ENCODE measurements at regions not wholly inside any gene's neighbourhood (a gene's known extent, or its start where the extent isn't known, plus 50 kb on each side); places are given as distances from the start of the nearest gene placed in this dataset.
A peak's percentile ranks its signal among the peaks of the same experiment; 100 is the strongest.

- DNase-seq (no peak), ATAC-seq (no peak)
- TF ChIP-seq CTCF (IDR thresholded peaks at IDR 0.05) = no peak
- no peak overlapping the region for H3K27ac ChIP-seq
- H3K27me3 ChIP-seq = no peaks in the 10 kb centered on the region
- H3K9me3 ChIP-seq = no peaks in the 10 kb centered on the region
- no peak overlapping the region for H3K4me3 ChIP-seq
- H3K4me1 ChIP-seq = no peaks in the 10 kb centered on the region
- intact Hi-C loops (cut with DNase I) = no loop called here
- no peaks in the 10 kb centered on the region for H3K36me3 ChIP-seq
Measured at GRCh38 chr11:105226766-105227165, 87.2 kb upstream of the CARD18 start.

- H3K27me3 ChIP-seq = no peaks in the 10 kb centered on the region
- no peaks in the 10 kb centered on the region for H3K9me3 ChIP-seq
- ATAC-seq = no peak
- intact Hi-C loops (cut with DNase I) = no loop called here
- TF ChIP-seq CTCF (IDR thresholded peaks at IDR 0.05) = no peak
- no peaks in the 10 kb centered on the region for H3K4me1 ChIP-seq
- no peak for DNase-seq
- no peak overlapping the region for H3K4me3 ChIP-seq
- no peaks in the 10 kb centered on the region for H3K36me3 ChIP-seq
- no peak overlapping the region for H3K27ac ChIP-seq
Measured at GRCh38 chr11:105226091-105226490, 86.5 kb upstream of the CARD18 start.

GRCh38 chr11:105224482-105225253 is 85.1 kb upstream of the CARD18 start:
- Histone ChIP-seq H3K27ac (no peak overlapping the region), H3K4me1 (no peaks in the 10 kb centered on the region), H3K36me3 (no peaks in the 10 kb centered on the region), H3K4me3 (no peak overlapping the region), H3K27me3 (no peaks in the 10 kb centered on the region), H3K9me3 (no peaks in the 10 kb centered on the region)
- intact Hi-C loops (cut with DNase I) = no loop called here
- no peak for TF ChIP-seq CTCF (IDR thresholded peaks at IDR 0.05)
- DNase-seq (no peak), ATAC-seq (no peak)

GRCh38 chr11:105220121-105220520 is 80.6 kb upstream of the CARD18 start:
- no peak for DNase-seq
- Histone ChIP-seq H3K9me3 (no peaks in the 10 kb centered on the region), H3K36me3 (no peaks in the 10 kb centered on the region), H3K4me1 (no peaks in the 10 kb centered on the region), H3K27ac (no peak overlapping the region), H3K4me3 (no peak overlapping the region), H3K27me3 (no peaks in the 10 kb centered on the region)
- no peak for TF ChIP-seq CTCF (IDR thresholded peaks at IDR 0.05)
- ATAC-seq = peak; percentile 75
- intact Hi-C loops (cut with DNase I) = no loop called here

GRCh38 chr11:105219670-105220069 is 80.1 kb upstream of the CARD18 start:
- intact Hi-C loops (cut with DNase I) = no loop called here
- DNase-seq = no peak

More at GRCh38 chr11:105219670-105220069, 80.1 kb upstream of the CARD18 start:
- Histone ChIP-seq H3K36me3 (no peaks in the 10 kb centered on the region), H3K4me3 (no peak overlapping the region), H3K27ac (no peak overlapping the region), H3K27me3 (no peaks in the 10 kb centered on the region), H3K4me1 (no peaks in the 10 kb centered on the region), H3K9me3 (no peaks in the 10 kb centered on the region)
- TF ChIP-seq CTCF (IDR thresholded peaks at IDR 0.05) = no peak
- ATAC-seq = no peak
